Smooth muscle cell (in vitro differentiated cells): ENCODE measurements at regions not wholly inside any gene's neighbourhood (a gene's known extent, or its start where the extent isn't known, plus 50 kb on each side); places are given as distances from the start of the nearest gene placed in this dataset.

Experiments used
- DNase-seq: peaks from one replicate; lab custom pipeline; 2025; ENCODE audit not compliant: unreplicated experiment; lab: John Stamatoyannopoulos, UW
- H2AFZ ChIP-seq: fragments of 200-600 bp; sonication (generic); 2 replicates; pipeline ENCODE4 v1.6.0; 2016; ENCODE audit warnings: antibody characterized with exemption, low read depth, mild to moderate bottlenecking
- H3F3A ChIP-seq: fragments of 200-600 bp; sonication (generic); 2 replicates; pipeline ENCODE4 v1.6.0; 2017; ENCODE audit warnings: antibody characterized with exemption, low read depth
- H3K27ac ChIP-seq: fragments of 200-600 bp; sonication (generic); 2 replicates; pipeline ENCODE4 v1.5.1; 2016; ENCODE audit warnings: low read depth, mild to moderate bottlenecking
- H3K27me3 ChIP-seq: fragments of 200-600 bp; sonication (generic); 2 replicates; pipeline ENCODE4 v1.6.1; 2016; ENCODE audit warnings: low read depth, mild to moderate bottlenecking
- H3K36me3 ChIP-seq: fragments of 200-600 bp; sonication (generic); 2 replicates; pipeline ENCODE4 v1.5.1; 2016; ENCODE audit warnings: low read depth
- H3K4me1 ChIP-seq: fragments of 200-600 bp; sonication (generic); 2 replicates; pipeline ENCODE4 v1.5.1; 2016; ENCODE audit warnings: low read depth
- H3K4me2 ChIP-seq: fragments of 200-600 bp; sonication (generic); 2 replicates; pipeline ENCODE4 v1.6.0; 2016; ENCODE audit warnings: mild to moderate bottlenecking
- H3K4me3 ChIP-seq: fragments of 200-600 bp; sonication (generic); 2 replicates; pipeline ENCODE4 v1.5.1; 2016; ENCODE audit warnings: mild to moderate bottlenecking
- H3K79me2 ChIP-seq: fragments of 200-600 bp; sonication (generic); 2 replicates; pipeline ENCODE4 v1.6.0; 2016; ENCODE audit warnings: low read depth, mild to moderate bottlenecking
- H3K9ac ChIP-seq: fragments of 200-600 bp; sonication (generic); 2 replicates; pipeline ENCODE4 v1.6.0; 2016; ENCODE audit warnings: low read depth
- H3K9me3 ChIP-seq: fragments of 200-600 bp; sonication (generic); replicated peaks from 2 replicates; pipeline ENCODE4 v1.5.1; 2016; ENCODE audit warnings: low read depth
- H4K20me1 ChIP-seq: fragments of 200-600 bp; sonication (generic); 2 replicates; pipeline ENCODE4 v1.6.0; 2016; ENCODE audit warnings: low read depth
- WGBS: methylation state at CpG from one replicate; pipeline ENCODE4 v1.1.7; 2016; ENCODE audit warnings: low lambda C conversion rate; 5-methylcytosine and 5-hydroxymethylcytosine counted together
- TF ChIP-seq, protein P1 (sequence below): fragments of 200-600 bp; sonication (generic); IDR thresholded peaks from 2 replicates; pipeline ENCODE4 v1.5.1; 2017; ENCODE audit warnings: borderline replicate concordance, mild to moderate bottlenecking, antibody characterized with exemption; ENCODE audit not compliant: insufficient read depth, poor library complexity, severe bottlenecking

DNA sequence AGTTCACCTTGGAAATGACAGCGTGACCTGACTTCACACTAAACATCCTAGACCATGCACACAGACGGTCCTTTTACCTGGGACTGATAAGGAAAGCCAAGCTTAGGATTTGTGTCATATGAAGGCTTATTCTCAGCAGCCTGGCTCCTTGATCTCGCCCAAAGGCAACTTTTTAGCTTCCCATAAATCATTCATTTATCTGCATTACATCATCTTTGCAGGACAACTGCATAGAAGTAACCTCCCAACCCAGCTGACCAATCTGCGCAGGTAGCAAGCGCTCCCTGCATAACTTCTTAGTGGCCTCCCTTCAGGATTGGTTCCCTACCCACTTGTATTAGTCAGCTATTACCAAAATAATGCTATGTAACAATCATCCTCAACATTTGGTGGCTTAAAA lies 389.9 kb upstream of the PROK2 start:
- Histone ChIP-seq H3F3A (no peaks in the 10 kb centered on the region), H4K20me1 (no peaks in the 10 kb centered on the region), H3K36me3 (no peaks in the 10 kb centered on the region), H2AFZ (no peak overlapping the region), H3K9ac (no peak overlapping the region), H3K4me3 (no peak overlapping the region), H3K4me1 (no peaks in the 10 kb centered on the region), H3K27ac (no peak overlapping the region), H3K4me2 (no peak overlapping the region), H3K27me3 (no peaks in the 10 kb centered on the region), H3K9me3 (no peaks in the 10 kb centered on the region), H3K79me2 (no peaks in the 10 kb centered on the region)
- WGBS, result 79% methylated on average over 5 of the region's 5 CpGs
- TF ChIP-seq, protein P1, sequence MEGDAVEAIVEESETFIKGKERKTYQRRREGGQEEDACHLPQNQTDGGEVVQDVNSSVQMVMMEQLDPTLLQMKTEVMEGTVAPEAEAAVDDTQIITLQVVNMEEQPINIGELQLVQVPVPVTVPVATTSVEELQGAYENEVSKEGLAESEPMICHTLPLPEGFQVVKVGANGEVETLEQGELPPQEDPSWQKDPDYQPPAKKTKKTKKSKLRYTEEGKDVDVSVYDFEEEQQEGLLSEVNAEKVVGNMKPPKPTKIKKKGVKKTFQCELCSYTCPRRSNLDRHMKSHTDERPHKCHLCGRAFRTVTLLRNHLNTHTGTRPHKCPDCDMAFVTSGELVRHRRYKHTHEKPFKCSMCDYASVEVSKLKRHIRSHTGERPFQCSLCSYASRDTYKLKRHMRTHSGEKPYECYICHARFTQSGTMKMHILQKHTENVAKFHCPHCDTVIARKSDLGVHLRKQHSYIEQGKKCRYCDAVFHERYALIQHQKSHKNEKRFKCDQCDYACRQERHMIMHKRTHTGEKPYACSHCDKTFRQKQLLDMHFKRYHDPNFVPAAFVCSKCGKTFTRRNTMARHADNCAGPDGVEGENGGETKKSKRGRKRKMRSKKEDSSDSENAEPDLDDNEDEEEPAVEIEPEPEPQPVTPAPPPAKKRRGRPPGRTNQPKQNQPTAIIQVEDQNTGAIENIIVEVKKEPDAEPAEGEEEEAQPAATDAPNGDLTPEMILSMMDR, result no peak
- DNase-seq, result no peak

DNA sequence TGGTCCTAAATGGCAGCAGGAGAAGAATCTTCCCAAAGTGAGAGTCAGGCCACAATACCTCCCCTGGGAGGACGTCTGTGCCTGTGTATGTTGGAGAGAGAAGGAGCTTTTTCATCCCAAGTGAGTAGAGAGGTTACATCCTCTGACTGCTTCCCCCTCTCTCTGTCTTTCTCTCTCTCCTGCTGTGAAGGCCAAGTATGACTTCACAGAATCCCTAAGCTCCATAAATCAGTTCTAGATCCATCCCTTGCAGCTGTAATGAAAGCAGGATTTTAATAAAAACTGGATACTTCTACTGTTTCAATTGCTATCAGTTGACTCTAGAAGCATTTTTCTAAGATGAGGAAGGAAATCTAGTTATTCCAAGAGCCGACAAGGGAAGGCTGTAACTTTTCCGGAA lies 389.1 kb upstream of the PROK2 start:
- no peaks in the 10 kb centered on the region for H3K79me2 ChIP-seq
- WGBS, result 62% methylated on average over 3 of the region's 3 CpGs
- no peak overlapping the region for H3K4me3 ChIP-seq
- no peak overlapping the region for H3K9ac ChIP-seq
- TF ChIP-seq, protein P1, result no peak
- H3K4me2 ChIP-seq, result no peak overlapping the region
- DNase-seq, result no peak
- H4K20me1 ChIP-seq, result no peaks in the 10 kb centered on the region
- no peak overlapping the region for H3K27ac ChIP-seq
- no peaks in the 10 kb centered on the region for H3F3A ChIP-seq
- H3K36me3 ChIP-seq, result no peaks in the 10 kb centered on the region
- no peaks in the 10 kb centered on the region for H3K4me1 ChIP-seq
- H2AFZ ChIP-seq, result no peak overlapping the region
- H3K9me3 ChIP-seq, result no peaks in the 10 kb centered on the region
- H3K27me3 ChIP-seq, result no peaks in the 10 kb centered on the region

- Histone ChIP-seq H4K20me1 (no peaks in the 10 kb centered on the region), H3F3A (no peaks in the 10 kb centered on the region)
These were observed 387.0 kb upstream of the PROK2 start for GRCh38 chr3:72171946-72172345.

DNA sequence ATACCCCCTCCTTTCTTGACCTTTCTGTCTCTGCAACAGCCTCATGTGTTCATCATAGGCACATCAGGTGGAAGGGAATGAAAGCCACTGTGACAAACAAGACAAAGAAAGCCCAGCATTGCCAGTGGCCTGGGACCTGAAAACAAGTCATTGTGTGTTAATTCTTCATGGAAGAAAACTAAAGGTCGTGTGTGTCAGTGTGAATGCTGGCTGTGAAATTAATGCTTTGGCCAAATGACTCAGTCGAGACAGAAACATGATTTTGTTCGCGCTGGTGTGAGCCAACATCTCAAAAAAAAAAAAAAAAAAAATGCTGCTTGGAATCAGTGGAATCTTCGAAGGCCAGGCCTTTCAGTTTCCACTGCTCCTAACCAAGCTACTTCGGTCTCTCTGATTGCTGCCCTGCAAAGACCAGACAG lies 386.5 kb upstream of the PROK2 start:
- H3K9me3 ChIP-seq, result no peaks in the 10 kb centered on the region
- H3K4me3 ChIP-seq, result no peak overlapping the region
- WGBS, result 86% methylated on average over 6 of the region's 6 CpGs
- DNase-seq, result no peak
- no peaks in the 10 kb centered on the region for H3K36me3 ChIP-seq
- no peaks in the 10 kb centered on the region for H3F3A ChIP-seq
- H4K20me1 ChIP-seq, result no peaks in the 10 kb centered on the region
- no peak overlapping the region for H3K4me2 ChIP-seq
- no peaks in the 10 kb centered on the region for H3K4me1 ChIP-seq
- no peak overlapping the region for H2AFZ ChIP-seq
- no peak overlapping the region for H3K9ac ChIP-seq
- no peaks in the 10 kb centered on the region for H3K79me2 ChIP-seq
- TF ChIP-seq, protein P1, result no peak
- H3K27me3 ChIP-seq, result no peaks in the 10 kb centered on the region
- H3K27ac ChIP-seq, result no peak overlapping the region

More at GRCh38 chr3:72171946-72172345, 387.0 kb upstream of the PROK2 start:
- 94% methylated on average over 10 of the region's 10 CpGs for WGBS
- H3K4me2 ChIP-seq, result no peak overlapping the region
- TF ChIP-seq, protein P1, result no peak
- H3K9ac ChIP-seq, result no peak overlapping the region
- no peaks in the 10 kb centered on the region for H3K36me3 ChIP-seq
- H3K4me1 ChIP-seq, result no peaks in the 10 kb centered on the region
- no peaks in the 10 kb centered on the region for H3K9me3 ChIP-seq
- no peak overlapping the region for H3K4me3 ChIP-seq
- H3K27me3 ChIP-seq, result no peaks in the 10 kb centered on the region
- H2AFZ ChIP-seq, result no peak overlapping the region
- no peaks in the 10 kb centered on the region for H3K79me2 ChIP-seq
- DNase-seq, result no peak
- no peak overlapping the region for H3K27ac ChIP-seq
